ENCODE measurements at regions not wholly inside any gene's neighbourhood (a gene's known extent, or its start where the extent isn't known, plus 50 kb on each side); places are given as distances from the start of the nearest gene placed in this dataset.

- ChIA-PET POLR2A (interaction anchor here (0.6 kb wide), 2 partner anchors 58 to 543 kb away, joined by 5 to 12 read pairs; no protein-coding TSS in a partner anchor), CTCF (interaction anchor here (1.0 to 9.3 kb wide), 3 partner anchors 249 to 357 kb away, joined by 3 to 56 read pairs (median 4); no protein-coding TSS in a partner anchor)
- DNase-seq (ENCODE audit: low read depth, low spot score): no peak
- Histone ChIP-seq H3K27ac (ENCODE audit: low read depth, low read length) (no peak overlapping the region), H3K9me3 (ENCODE audit: control insufficient read depth, insufficient read depth, low read length) (no peaks in the 10 kb centered on the region), H3K27me3 (ENCODE audit: control insufficient read depth, insufficient read depth, low read length) (peaks cover 2% of the 10 kb centered on the region), H3K4me3 (ENCODE audit: low read depth, low read length) (no peak overlapping the region)
- no peak for TF ChIP-seq CTCF (IDR thresholded peaks at IDR 0.05; ENCODE audit: low read depth, low read length)
These were observed 341.2 kb downstream of the DYSF start for GRCh38 chr2:71794611-71795010.

GRCh38 chr2:71793926-71794325 lies 340.6 kb downstream of the DYSF start:
- DNase-seq (ENCODE audit: low read depth, low spot score): no peak
- no peak for TF ChIP-seq CTCF (IDR thresholded peaks at IDR 0.05; ENCODE audit: low read depth, low read length)
- H3K27me3 ChIP-seq (ENCODE audit: control insufficient read depth, insufficient read depth, low read length): peaks cover 2% of the 10 kb centered on the region
- no peaks in the 10 kb centered on the region for H3K9me3 ChIP-seq (ENCODE audit: control insufficient read depth, insufficient read depth, low read length)
- H3K27ac ChIP-seq (ENCODE audit: low read depth, low read length): no peak overlapping the region
- CTCF ChIA-PET: no interaction called here
- no peak overlapping the region for H3K4me3 ChIP-seq (ENCODE audit: low read depth, low read length)
- POLR2A ChIA-PET: no interaction called here

DNA sequence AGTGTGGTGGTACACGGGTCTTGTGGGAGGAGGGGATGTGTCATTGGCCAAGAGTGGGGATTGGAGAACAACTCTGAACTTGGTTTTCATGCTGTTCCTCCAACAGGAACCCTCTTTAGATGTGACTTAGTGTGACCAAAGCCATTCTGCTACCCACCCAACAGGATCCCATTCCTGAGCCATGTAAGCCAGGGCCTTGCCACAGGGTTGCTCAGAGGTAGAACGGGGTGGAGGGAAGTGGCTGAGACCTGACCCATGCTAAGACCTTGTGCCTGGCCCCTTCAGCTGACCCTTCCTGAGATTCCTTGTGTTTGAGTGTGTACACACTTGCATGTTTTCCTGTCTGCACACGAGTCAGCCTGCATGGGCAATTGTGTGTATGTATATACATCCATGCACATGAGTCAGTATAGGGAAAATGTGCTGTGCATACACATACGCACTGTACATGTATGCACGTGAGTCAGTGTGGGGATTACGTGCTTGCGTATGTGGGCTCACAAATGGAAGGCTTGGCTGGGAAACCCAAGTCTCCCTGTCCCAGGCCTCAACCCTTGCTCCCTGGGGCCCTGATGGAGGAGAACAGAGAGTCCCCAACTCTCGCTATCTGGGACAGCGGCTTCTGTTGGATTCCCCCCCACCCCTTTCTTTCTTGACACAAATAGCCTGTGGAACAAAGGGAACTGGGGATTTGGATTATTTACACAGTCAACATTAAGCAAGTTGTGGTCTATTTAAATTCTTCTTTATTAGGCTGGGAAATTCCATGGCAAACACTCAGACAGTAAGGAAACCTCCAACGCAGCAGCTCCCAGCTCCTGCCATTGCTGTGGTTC lies 339.8 kb downstream of the DYSF start:
- CTCF ChIA-PET: no interaction called here
- TF ChIP-seq CTCF (IDR thresholded peaks at IDR 0.05; ENCODE audit: low read depth, low read length): no peak
- POLR2A ChIA-PET: no interaction called here
- Histone ChIP-seq H3K27me3 (ENCODE audit: control insufficient read depth, insufficient read depth, low read length) (peaks cover 2% of the 10 kb centered on the region), H3K27ac (ENCODE audit: low read depth, low read length) (no peak overlapping the region), H3K9me3 (ENCODE audit: control insufficient read depth, insufficient read depth, low read length) (no peaks in the 10 kb centered on the region), H3K4me3 (ENCODE audit: low read depth, low read length) (no peak overlapping the region)
- no peak for DNase-seq (ENCODE audit: low read depth, low spot score)

DNA sequence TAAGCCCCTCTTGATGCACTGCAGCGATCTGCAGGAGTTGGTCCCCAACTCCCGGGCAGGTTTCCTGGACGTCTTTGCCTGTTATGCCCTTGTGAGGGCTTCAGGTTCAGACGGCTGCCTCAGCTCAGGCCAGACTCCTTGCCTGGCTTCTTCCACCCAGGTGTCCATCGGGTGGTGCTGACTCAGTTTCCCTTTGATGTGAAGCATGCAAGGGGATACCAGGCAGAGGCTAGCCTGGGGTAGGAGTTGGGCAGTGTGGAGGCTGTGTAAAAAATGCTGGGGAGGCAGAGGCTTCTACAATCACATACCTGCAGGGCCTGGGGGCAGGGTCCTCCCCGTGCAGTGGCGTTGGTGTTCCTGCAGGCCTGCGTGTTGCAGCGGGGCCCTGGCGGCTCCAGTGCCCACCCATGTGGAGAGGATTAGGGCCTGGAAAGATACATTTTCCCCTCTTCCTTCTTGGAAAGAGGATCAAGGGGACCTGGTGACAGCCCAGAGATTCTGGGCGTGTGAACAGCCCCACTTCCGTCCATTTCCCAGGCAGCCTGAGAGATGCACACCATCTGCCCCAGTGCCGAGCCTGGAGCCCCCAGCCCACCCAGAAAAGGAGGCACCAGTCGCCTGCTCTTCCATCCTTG lies 338.3 kb downstream of the DYSF start:
- H3K9me3 ChIP-seq (ENCODE audit: control insufficient read depth, insufficient read depth, low read length): no peaks in the 10 kb centered on the region
- ChIA-PET CTCF (interaction anchor here (1.3 kb wide), 1 partner anchor 13 kb away, joined by 3 read pairs; no protein-coding TSS in a partner anchor), POLR2A (no interaction called here)
- no peak overlapping the region for H3K4me3 ChIP-seq (ENCODE audit: low read depth, low read length)
- no peak overlapping the region for H3K27ac ChIP-seq (ENCODE audit: low read depth, low read length)
- no peak for DNase-seq (ENCODE audit: low read depth, low spot score)
- no peak for TF ChIP-seq CTCF (IDR thresholded peaks at IDR 0.05; ENCODE audit: low read depth, low read length)
- H3K27me3 ChIP-seq (ENCODE audit: control insufficient read depth, insufficient read depth, low read length): peaks cover 2% of the 10 kb centered on the region

DNA sequence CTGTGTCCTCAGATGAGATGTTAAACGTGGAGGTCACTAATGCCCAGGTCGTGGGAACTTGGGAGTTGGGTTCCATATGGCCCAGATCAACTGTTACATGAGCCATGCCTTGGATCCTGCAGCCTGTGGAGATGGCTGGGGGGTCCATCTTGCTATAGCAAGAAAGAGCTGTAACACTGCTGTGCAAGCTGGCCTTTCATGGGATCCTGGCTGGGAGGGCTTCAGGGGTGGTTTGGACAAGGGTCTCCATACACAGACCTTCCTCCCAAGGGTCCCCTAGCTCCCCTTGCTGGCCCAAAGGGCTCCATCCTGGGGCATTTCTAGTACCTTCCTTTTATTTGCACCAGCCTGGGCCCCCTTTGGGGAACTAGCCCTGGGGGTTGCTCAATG lies 337.7 kb downstream of the DYSF start:
- no peak overlapping the region for H3K4me3 ChIP-seq (ENCODE audit: low read depth, low read length)
- ChIA-PET CTCF (interaction anchor here (1.3 kb wide), 1 partner anchor 12 kb away, joined by 3 read pairs; no protein-coding TSS in a partner anchor), POLR2A (no interaction called here)
- no peaks in the 10 kb centered on the region for H3K9me3 ChIP-seq (ENCODE audit: control insufficient read depth, insufficient read depth, low read length)
- DNase-seq (ENCODE audit: low read depth, low spot score): no peak
- H3K27me3 ChIP-seq (ENCODE audit: control insufficient read depth, insufficient read depth, low read length): peaks cover 2% of the 10 kb centered on the region
- H3K27ac ChIP-seq (ENCODE audit: low read depth, low read length): no peak overlapping the region
- TF ChIP-seq CTCF (IDR thresholded peaks at IDR 0.05; ENCODE audit: low read depth, low read length): no peak
